ENCODE measurements at regions not wholly inside any gene's neighbourhood (a gene's known extent, or its start where the extent isn't known, plus 50 kb on each side); places are given as distances from the start of the nearest gene placed in this dataset.

DNA sequence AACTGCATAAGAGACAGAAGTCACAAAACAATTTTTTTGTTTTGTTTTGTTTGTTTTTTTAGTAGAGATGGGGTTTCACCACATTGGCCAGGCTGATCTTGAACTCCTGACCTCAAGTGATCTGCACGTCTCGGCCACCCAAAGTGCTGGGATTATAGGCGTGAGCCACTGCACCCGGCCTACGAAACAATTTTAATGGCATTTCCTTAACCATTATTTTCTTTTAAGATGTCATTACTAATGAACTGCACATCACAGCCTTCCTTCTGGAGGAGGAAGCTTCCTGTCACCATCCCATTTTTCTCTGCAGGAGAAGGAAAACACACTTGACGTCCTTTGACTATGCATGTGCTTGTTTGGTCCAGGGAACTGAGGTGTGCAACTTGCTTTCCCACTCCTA, 125.3 kb upstream of the AKIRIN2 start:
- DNase-seq (no peak), ATAC-seq (no peak)
- intact Hi-C loops (cut with DNase I) = no loop called here

DNA sequence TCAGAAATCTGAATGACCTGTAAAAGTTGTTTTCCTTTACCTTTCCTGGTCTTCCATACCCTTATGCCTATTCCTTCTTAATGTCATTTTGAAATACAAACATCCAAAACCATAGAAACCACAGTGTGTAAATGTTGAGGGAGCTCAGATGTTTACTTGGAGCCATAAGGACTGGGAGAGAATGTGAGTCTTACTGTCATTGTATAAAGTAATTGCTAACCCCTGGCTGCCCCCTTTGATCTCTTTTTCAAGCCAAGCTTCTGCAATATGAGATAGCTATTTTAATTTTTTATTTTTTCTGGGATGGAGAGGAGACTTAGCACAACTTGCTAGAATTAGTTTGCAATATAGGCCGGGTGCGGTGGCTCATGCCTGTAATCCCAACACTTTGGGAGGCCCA, 124.4 kb upstream of the AKIRIN2 start:
- no peak for DNase-seq
- ATAC-seq = no peak
- intact Hi-C loops (cut with DNase I) = no loop called here

DNA sequence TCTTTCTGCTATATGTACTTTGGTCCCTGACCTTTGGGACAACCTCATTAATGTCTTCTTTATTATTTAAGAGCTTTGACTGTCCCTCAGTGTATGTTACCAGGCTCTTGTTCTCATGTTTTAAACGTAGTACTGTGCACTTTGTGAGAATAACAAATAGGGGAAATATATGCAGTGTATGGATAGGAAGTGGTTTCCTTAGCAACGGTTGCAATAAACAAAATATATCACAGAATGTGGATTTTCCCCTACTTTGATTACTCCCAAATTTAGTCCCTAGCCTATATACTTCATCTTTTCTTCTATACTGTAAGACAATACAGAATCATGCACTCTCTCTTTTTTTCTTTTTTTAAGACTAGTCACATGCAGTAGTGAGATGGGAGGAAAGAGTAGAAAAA, 123.8 kb upstream of the AKIRIN2 start:
- peak in 1 of 2 donors; percentile 71 for ATAC-seq
- intact Hi-C loops (cut with DNase I) = no loop called here

GRCh38 chr6:87824958-87825491, 123.0 kb upstream of the AKIRIN2 start:
- intact Hi-C loops (cut with DNase I) = no loop called here
- ATAC-seq (peak; percentile 46 to 57), DNase-seq (no peak)

More for the DNA sequence above, 123.8 kb upstream of the AKIRIN2 start:
- no peak for DNase-seq

DNA sequence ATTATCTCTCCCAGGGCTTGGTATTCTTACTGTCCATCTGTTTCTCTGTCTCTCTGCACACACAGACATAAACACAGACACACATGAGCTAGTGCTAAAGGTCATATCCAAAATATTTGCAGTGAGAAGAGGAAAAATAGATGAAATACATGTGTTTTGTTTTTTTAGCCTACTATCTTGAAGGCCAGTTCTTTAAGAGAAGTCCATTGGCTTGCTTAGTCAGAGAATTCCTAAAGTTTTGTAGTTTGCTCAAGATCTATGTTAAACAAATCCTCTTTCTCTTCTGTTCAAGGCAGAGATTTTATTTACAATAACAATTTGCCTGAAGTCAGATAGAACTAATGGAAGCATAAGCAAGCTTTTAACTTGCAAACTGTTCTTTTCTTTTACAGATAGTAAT, 120.0 kb upstream of the AKIRIN2 start:
- intact Hi-C loops (cut with DNase I) = no loop called here

DNA sequence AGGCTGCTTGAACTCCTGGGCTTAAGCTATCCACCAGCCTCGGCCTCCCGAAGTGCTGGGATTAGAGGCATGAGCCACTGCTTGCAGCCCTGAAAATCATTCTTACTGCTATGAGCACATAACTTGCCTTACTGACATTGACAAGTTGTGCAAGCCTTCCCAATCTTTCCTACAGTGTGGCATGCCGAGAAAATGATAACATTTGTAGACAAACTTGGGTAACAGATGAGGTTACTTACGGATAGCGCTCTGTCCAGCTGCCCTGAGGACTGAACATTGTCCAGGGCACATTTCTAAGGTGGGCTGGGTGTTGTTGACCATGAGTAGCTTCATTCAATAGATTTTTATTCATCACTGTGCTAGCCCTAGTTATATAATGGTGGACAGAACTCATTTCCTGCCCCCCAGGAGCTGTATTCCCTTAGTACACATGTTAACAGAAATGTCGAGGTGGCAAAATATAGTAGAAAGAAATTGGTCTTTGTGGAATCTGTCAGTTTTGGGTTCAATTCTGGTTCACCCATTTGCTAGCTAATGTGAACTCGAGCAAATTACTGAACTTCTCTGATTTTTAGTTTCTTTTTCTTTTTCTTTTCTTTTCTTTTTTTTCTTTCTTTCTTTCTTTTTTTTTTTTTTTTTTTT, 118.4 kb upstream of the AKIRIN2 start:
- DNase-seq (no peak), ATAC-seq (no peak)
- intact Hi-C loops (cut with DNase I) = no loop called here

More for the DNA sequence above, 120.0 kb upstream of the AKIRIN2 start:
- ATAC-seq (no peak), DNase-seq (no peak)

- intact Hi-C loops (cut with DNase I) = no loop called here
Observed at GRCh38 chr6:87817183-87817582, 115.2 kb upstream of the AKIRIN2 start.

DNA sequence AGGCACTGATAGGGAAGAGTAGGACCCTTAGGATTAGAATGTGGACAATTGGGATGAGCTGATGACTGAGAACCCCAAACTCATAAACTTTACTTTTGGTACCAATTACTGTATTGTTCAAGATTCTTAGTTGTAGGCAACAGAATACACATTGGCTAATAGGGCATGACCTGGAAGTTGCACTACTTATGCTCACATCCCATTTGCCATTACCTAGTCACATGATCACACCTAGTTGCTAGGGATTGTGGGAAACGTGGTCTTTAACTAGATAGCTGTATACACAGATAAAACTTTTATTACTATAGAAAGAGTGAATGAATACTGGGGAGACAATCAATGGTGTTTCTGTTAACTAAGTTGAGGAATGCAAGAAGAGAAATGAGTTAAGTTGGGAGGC, 113.4 kb upstream of the AKIRIN2 start:
- intact Hi-C loops (cut with DNase I) = no loop called here
- no peak for ATAC-seq
- no peak for DNase-seq

More at GRCh38 chr6:87817183-87817582, 115.2 kb upstream of the AKIRIN2 start:
- ATAC-seq (peak in 1 of 2 donors; percentile 25), DNase-seq (no peak)

GRCh38 chr6:87808005-87808757, 106.1 kb upstream of the AKIRIN2 start:
- DNase-seq (no peak), ATAC-seq (no peak)
- intact Hi-C loops (cut with DNase I) = no loop called here

GRCh38 chr6:87807475-87807874, 105.4 kb upstream of the AKIRIN2 start:
- ATAC-seq = no peak
- no peak for DNase-seq
- intact Hi-C loops (cut with DNase I) = no loop called here

DNA sequence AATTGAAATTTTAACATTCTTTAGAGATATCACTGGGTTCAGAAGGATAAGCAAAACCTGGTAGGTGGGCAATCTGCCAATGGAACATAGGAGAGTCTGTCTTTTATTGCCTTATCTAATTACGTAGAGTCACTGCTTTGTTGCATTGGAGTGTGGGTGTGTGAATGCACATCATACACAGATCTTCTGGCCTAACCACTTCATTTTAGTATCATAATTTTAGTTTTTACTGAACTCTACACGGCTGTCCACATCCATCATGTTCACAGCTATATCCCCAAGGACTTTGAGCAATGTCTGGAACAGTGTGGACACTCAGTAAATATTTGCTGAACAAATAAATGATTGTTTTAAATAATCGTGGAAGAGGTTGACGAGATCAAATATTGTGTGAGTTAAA, 104.6 kb upstream of the AKIRIN2 start:
- intact Hi-C loops (cut with DNase I) = no loop called here
- peak in 1 of 2 donors; percentile 88 for ATAC-seq
- no peak for DNase-seq

- ATAC-seq (no peak), DNase-seq (no peak)
- intact Hi-C loops (cut with DNase I) = no loop called here
Observed at GRCh38 chr6:87806099-87806498, 104.1 kb upstream of the AKIRIN2 start.

DNA sequence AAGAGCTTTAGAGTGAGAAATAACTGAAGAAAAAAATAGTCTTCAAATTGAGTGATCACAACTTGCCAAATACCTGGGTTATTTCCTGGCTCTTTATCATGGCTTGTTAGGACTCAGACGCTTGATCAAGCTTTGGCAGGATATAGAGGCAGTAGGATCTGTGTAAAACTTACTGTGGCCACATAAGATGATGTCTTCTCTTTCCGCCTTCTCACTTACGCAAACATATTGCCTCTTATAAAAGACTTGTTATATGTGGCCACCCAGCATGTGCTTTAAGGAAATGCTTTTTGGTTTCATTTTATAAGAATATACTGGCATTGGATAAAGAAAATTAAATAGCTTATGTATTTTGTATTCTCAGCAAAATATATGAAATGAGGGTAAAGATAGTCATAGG, 101.8 kb upstream of the AKIRIN2 start:
- ATAC-seq = no peak
- intact Hi-C loops (cut with DNase I) = no loop called here
- DNase-seq = no peak

DNA sequence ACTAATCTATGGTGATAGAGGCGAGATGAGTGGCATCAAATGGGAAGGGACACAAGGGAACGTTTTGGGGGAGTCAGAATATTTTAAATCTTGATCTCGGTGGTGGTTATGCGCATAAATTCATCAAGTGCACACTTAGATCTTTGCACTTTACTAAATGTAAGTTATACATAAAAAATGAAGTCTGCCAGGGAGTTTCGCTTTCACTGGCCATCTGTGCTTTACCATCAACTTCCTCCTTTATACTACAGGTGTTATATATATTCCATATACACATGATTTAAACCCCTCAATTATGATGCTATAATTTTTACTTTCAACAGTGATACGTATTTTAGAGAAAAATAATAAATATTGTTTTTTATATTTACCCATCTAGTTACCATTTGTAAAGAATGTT, 97.6 kb upstream of the AKIRIN2 start:
- intact Hi-C loops (cut with DNase I) = loop anchor here in 1 of 2 donors (10.0 kb wide), 1 partner anchor 95 kb away; the partner anchor contains the start of gene AKIRIN2
- DNase-seq = no peak
- no peak for ATAC-seq

DNA sequence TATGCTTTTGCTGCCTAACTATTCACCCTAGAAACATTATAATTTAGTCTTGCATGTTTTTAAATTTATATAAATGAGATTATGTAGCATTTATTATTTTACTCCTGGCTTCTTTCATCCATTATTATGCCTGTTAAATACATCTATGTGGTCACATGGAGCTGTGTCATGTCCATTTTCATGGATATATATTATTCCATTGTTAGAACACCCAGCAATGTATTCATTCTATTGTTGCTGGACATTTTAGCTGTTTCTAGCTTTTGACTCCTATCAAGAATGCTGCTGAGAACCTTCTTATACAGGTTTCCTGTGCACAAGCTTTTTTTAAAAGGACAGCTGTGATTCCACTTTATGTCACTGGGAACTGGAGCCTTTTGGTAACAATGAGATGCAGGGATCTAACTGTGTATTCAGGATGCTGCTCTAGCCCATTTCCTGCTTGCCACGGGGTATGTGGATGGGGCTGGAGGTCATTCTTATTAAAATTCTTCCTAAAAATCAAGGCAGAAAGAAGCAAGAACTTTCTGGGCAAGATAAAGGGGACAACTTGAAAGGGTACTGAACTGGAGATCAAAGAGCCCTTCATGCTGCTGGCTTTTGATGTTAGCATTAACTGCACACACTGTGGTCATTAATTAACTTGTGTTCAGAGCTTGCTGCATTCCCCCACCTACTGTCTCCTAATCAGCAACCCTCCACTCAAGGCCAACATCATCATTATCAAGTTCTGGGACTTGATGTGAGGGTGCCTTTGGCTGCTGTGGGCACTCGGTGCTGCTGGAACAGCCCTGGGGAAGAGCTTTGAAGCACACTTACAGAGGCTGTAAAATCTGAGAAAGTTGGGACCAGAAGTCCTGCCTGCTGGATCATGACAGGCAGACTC, 96.6 kb upstream of the AKIRIN2 start:
- ATAC-seq (no peak), DNase-seq (no peak)
- intact Hi-C loops (cut with DNase I) = loop anchor here in 1 of 2 donors (10.0 kb wide), 1 partner anchor 94 kb away; the partner anchor contains the start of gene AKIRIN2

- no peak for DNase-seq
- intact Hi-C loops (cut with DNase I) = loop anchor here in 1 of 2 donors (10.0 kb wide), 1 partner anchor 90 kb away; the partner anchor contains the start of gene AKIRIN2
- no peak for ATAC-seq
Observed at GRCh38 chr6:87794922-87795885, 93.2 kb upstream of the AKIRIN2 start.

DNA sequence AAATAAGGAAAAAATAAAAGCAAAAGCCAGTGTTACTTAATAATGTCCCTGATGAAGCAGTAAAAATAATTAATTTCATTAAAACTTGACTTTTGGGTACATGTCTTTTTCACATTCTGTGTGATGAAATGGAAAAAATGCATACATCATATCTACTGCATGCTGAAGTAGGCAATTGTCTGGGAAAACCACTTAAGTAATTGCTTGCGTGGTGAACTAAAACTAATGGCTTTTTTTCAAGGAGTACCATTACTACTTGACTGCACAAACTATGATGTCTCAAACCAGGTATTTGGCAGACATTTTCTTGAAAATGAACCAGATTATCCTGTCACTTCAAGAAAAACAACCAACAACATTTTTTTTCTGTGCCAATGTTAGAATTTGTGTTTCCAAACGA, 91.3 kb upstream of the AKIRIN2 start:
- intact Hi-C loops (cut with DNase I) = loop anchor here in 1 of 2 donors (10.0 kb wide), 1 partner anchor 89 kb away; the partner anchor contains the start of gene AKIRIN2
- no peak for ATAC-seq
- no peak for DNase-seq

DNA sequence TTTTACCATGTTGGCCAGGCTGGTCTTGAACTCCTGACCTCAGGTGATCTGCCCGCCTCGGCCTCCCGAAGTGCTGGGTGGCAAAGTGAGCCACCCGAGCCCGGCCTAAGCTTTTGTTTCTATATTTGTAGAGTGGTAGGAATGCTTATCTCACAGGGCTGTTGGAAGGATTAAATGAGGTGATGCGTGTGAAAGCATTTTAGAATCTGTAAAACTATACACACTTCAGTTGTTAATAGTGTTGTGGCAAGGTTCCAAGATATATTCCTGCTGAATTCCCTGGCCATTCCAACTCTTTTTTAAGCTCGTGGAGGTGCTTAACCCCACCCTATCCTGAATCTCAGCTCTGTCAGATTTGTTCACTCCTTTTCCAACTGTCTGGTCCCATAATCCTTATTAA, 89.9 kb upstream of the AKIRIN2 start:
- no peak for DNase-seq
- intact Hi-C loops (cut with DNase I) = loop anchor here in 1 of 2 donors (10.0 kb wide), 1 partner anchor 87 kb away; the partner anchor contains the start of gene AKIRIN2
- ATAC-seq = peak; percentile 29 to 37
